DND-41 (cell line): ENCODE measurements at regions not wholly inside any gene's neighbourhood (a gene's known extent, or its start where the extent isn't known, plus 50 kb on each side); places are given as distances from the start of the nearest gene placed in this dataset.
"Not testable (repeated sequence)": the region's sequence is repeated elsewhere in the genome, so short reads cannot be mapped to it uniquely, and the experiment has no call there.

Experiments used
- ATAC-seq: fragments of 200-7000 bp; cut with Tn5 transposase; 3 replicates; pipeline ENCODE4 v1.9.1; 2021; ENCODE audit warnings: low read depth; ENCODE audit not compliant: insufficient read depth
- DNase-seq: peaks from one replicate; pipeline ENCODE4 v3.0.0-alpha.2; 2020
- H2AFZ ChIP-seq: 2 replicates; pipeline ENCODE4 v1.6.0; 2012; ENCODE audit warnings: low read depth, low read length
- H3K27ac ChIP-seq: 2 replicates; pipeline ENCODE4 v1.5.1; 2012; ENCODE audit warnings: low read length, inconsistent platforms
- H3K27me3 ChIP-seq: fragments of 200-600 bp; sonication (generic); 2 replicates; pipeline ENCODE4 v1.6.0; 2012; ENCODE audit warnings: low read length, mild to moderate bottlenecking, inconsistent platforms; ENCODE audit not compliant: insufficient read depth, poor library complexity
- H3K36me3 ChIP-seq: 2 replicates; pipeline ENCODE4 v1.5.1; 2012; ENCODE audit warnings: low read length, inconsistent platforms; ENCODE audit not compliant: insufficient read depth
- H3K4me1 ChIP-seq: 2 replicates; pipeline ENCODE4 v1.5.1; 2012; ENCODE audit warnings: mild to moderate bottlenecking, low read length; ENCODE audit not compliant: insufficient read depth
- H3K4me2 ChIP-seq: 2 replicates; pipeline ENCODE4 v1.6.0; 2012; ENCODE audit warnings: mild to moderate bottlenecking, moderate library complexity, low read length, inconsistent platforms; ENCODE audit not compliant: insufficient read depth
- H3K4me3 ChIP-seq, 2 experiments: fragments of 200-600 bp in 1 of 2; shearing (Covaris generic) in 1 of 2; 2 replicates each; pipeline ENCODE4 v1.5.1; 2012 to 2016; ENCODE audit warnings: inconsistent platforms in 2 of 2, low read length in 2 of 2, mild to moderate bottlenecking in 2 of 2, low read depth in 1 of 2, moderate library complexity in 1 of 2
- H3K79me2 ChIP-seq: 2 replicates; pipeline ENCODE4 v1.6.0; 2012; ENCODE audit warnings: low read length, inconsistent platforms; ENCODE audit not compliant: insufficient read depth
- H3K9ac ChIP-seq: 2 replicates; pipeline ENCODE4 v1.6.0; 2012; ENCODE audit warnings: low read depth, mild to moderate bottlenecking, inconsistent platforms, low read length, moderate library complexity
- H3K9me3 ChIP-seq: 2 replicates; pipeline ENCODE4 v1.5.1; 2012; ENCODE audit warnings: low read length, moderate library complexity, mild to moderate bottlenecking, inconsistent platforms; ENCODE audit not compliant: insufficient read depth, severe bottlenecking
- H4K20me1 ChIP-seq: 2 replicates; pipeline ENCODE4 v1.6.0; 2012; ENCODE audit warnings: low read length; ENCODE audit not compliant: insufficient read depth
- EZH2 ChIP-seq: IDR thresholded peaks from 3 replicates; pipeline ENCODE4 v1.6.1; 2012; ENCODE audit warnings: borderline replicate concordance, low read depth, mild to moderate bottlenecking, moderate library complexity, low read length, inconsistent platforms; ENCODE audit not compliant: severe bottlenecking
- TF ChIP-seq, protein P1 (sequence below): IDR thresholded peaks from 2 replicates; pipeline ENCODE4 v1.5.1; 2012; ENCODE audit warnings: borderline replicate concordance, low read length, moderate library complexity, mild to moderate bottlenecking; ENCODE audit not compliant: poor library complexity, severe bottlenecking; ENCODE audit errors: extremely low read depth

DNA sequence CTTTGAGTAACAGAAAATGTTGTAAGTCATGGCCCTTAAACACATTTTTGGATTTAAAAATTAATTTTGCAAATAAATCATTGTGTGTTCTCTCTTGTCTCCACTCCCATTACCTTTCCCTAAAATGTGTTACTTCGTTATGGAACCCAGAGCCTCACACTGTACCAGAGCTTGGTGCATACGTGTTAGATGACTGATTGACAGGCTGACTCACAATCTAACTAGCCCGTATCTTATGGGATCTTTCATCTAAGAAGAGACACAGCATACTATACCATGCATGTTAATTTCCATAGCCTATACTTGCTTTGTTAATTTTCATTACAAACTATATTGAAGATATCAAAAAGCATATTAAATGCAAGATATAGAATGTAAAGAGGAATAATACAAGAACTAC lies 87.1 kb downstream of the SPRY4 start:
- no peak overlapping the region for H3K4me2 ChIP-seq
- no peaks in the 10 kb centered on the region for H3K36me3 ChIP-seq
- no peak overlapping the region for H3K27ac ChIP-seq
- H3K9ac ChIP-seq: no peak overlapping the region
- no peaks in the 10 kb centered on the region for H4K20me1 ChIP-seq
- no peak for TF ChIP-seq EZH2
- TF ChIP-seq, protein P1, sequence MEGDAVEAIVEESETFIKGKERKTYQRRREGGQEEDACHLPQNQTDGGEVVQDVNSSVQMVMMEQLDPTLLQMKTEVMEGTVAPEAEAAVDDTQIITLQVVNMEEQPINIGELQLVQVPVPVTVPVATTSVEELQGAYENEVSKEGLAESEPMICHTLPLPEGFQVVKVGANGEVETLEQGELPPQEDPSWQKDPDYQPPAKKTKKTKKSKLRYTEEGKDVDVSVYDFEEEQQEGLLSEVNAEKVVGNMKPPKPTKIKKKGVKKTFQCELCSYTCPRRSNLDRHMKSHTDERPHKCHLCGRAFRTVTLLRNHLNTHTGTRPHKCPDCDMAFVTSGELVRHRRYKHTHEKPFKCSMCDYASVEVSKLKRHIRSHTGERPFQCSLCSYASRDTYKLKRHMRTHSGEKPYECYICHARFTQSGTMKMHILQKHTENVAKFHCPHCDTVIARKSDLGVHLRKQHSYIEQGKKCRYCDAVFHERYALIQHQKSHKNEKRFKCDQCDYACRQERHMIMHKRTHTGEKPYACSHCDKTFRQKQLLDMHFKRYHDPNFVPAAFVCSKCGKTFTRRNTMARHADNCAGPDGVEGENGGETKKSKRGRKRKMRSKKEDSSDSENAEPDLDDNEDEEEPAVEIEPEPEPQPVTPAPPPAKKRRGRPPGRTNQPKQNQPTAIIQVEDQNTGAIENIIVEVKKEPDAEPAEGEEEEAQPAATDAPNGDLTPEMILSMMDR: no peak
- no peak for ATAC-seq
- H3K4me1 ChIP-seq: no peaks in the 10 kb centered on the region
- no peaks in the 10 kb centered on the region for H3K9me3 ChIP-seq
- no peak overlapping the region for H3K4me3 ChIP-seq
- no peaks in the 10 kb centered on the region for H3K27me3 ChIP-seq
- DNase-seq: no peak
- H2AFZ ChIP-seq: no peak overlapping the region
- no peaks in the 10 kb centered on the region for H3K79me2 ChIP-seq

DNA sequence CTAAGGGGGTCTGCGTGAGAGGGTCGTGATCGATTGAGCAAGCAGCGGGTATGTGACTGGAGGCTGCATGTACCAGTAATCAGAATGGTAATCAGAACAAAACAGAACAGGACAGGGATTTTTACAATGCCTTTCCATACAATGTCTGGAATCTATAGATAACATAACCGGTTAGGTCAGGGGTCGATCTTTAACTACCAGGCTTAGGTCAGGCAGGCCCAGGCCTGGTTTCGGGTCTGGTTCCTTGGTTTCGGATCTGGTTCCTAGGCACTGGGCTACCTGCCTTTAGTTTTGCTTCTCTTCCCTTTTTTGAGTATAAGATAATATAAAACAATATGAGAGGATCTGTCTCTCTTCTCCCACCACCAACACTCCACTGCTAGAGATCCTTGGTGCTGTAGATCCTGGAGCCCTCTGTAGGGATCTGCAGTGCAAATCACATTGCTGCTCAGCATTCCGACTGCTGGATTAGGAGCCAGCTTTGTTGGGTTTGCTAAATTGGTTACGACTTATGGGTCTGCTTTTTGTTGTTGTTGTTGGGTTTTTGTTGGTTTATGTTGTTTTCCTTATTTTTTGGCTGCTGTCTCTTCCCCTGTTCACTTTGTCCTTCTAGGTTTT lies 88.0 kb downstream of the SPRY4 start:
- not testable (repeated sequence) for H2AFZ ChIP-seq, H3K79me2 ChIP-seq, H3K4me1 ChIP-seq, H3K36me3 ChIP-seq, ATAC-seq, H4K20me1 ChIP-seq, H3K9ac ChIP-seq, H3K4me3 ChIP-seq, H3K27me3 ChIP-seq, H3K4me2 ChIP-seq, DNase-seq, H3K27ac ChIP-seq, H3K9me3 ChIP-seq

DNA sequence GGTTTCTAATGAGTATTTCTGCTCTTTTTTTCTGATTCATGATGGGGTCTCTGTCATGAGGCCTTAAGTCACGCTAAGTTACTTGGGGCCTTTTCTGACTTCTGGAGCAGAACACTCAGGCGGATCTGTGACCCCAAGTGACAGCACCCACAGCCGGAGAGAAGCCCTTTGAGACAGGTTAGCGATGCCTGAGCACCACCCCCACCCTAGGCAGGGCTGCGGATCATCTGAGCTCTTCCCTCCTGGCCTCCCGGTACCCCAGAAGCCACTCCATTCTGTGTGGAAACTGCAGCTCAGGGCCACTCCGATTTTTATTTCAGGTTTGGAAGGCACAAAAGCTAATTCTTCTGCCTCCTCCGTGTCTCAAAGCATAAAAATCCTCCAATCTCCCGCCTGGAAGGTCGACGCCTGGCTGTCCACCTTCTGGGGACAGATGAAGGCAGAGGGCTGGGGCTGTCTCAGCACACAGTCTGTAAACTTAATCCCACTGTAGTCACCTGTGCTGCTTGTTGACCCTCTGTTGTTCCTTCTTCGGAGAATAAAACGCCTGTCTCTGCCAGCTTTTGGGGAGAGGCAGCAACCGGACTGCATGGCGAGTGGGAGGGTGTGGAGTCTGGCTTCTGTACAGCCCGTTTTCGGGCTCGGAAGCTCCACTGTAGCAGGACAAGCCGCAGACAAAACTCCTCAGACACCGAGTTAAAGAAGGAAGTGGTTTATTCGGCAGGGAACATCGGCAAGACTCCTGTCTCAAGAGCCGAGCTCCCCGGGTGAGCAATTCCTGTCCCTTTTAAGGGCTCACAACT lies 88.8 kb downstream of the SPRY4 start:
- no peaks in the 10 kb centered on the region for H3K4me1 ChIP-seq
- no peaks in the 10 kb centered on the region for H3K79me2 ChIP-seq
- ATAC-seq (no peak), DNase-seq (no peak)
- no peak overlapping the region for H2AFZ ChIP-seq
- no peak overlapping the region for H3K4me3 ChIP-seq
- H3K9me3 ChIP-seq: no peaks in the 10 kb centered on the region
- no peak overlapping the region for H3K27ac ChIP-seq
- no peak overlapping the region for H3K4me2 ChIP-seq
- H3K9ac ChIP-seq: no peak overlapping the region
- no peak for TF ChIP-seq EZH2
- TF ChIP-seq, protein P1: no peak
- no peaks in the 10 kb centered on the region for H3K36me3 ChIP-seq
- no peaks in the 10 kb centered on the region for H4K20me1 ChIP-seq
- no peaks in the 10 kb centered on the region for H3K27me3 ChIP-seq

DNA sequence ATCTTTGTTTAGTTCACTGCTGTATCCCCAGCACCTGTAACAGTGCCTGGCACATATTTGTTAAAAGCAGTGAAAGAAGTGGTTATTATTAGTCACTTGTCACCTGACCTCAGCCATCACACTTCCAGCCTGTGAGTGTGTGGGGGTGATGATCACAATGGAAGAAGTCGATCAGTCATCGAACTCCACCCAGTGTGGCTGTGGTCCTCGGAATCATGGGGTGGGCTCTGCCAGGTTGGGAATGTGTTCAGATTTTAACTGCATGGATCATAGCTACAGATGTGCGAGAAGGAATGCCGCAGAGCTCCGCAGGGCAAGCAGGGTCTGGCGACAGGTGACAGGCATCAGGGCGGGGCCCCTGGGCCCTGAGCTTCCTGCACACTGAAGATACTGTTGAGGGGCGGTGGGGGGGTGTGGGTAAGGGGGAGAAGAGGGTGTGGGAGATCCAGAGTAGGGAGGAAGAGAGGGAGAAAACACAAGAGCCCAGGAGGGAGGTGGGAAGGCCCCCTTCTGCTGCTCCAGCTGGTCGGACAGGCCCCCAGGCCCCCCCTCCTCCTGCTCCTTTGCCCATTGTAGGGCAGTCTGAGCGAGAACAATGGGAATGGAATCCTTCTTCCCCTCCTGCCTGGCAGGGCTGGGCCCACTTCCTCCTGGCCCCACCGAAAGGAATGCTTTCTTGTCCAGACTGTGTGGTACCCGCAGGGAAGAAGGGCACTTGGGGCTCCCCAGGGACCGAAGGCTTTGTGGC lies 89.6 kb downstream of the SPRY4 start:
- Histone ChIP-seq H2AFZ (no peak overlapping the region), H3K4me2 (no peak overlapping the region), H3K9me3 (no peaks in the 10 kb centered on the region), H3K27me3 (no peaks in the 10 kb centered on the region), H3K4me3 (no peak overlapping the region), H4K20me1 (no peaks in the 10 kb centered on the region), H3K27ac (no peak overlapping the region), H3K9ac (no peak overlapping the region), H3K4me1 (no peaks in the 10 kb centered on the region), H3K79me2 (no peaks in the 10 kb centered on the region), H3K36me3 (no peaks in the 10 kb centered on the region)
- DNase-seq (no peak), ATAC-seq (no peak; the same call in 2 of the 3 replicates)
- TF ChIP-seq, protein P1: no peak
- no peak for TF ChIP-seq EZH2
